Fibroblast of lung (primary cell): ENCODE measurements at regions not wholly inside any gene's neighbourhood (a gene's known extent, or its start where the extent isn't known, plus 50 kb on each side); places are given as distances from the start of the nearest gene placed in this dataset.

ENCODE experiments used
- DNase-seq, 2 donors: peaks; one replicate each; pipeline versions ENCODE4 v3.0.0 to v3.0.0-alpha.2; 2010; ENCODE audit warnings: low read depth in 2 of 2
- H2AFZ ChIP-seq: 2 replicates; pipeline ENCODE4 v1.5.1; 2012; ENCODE audit warnings: low read length, control low read depth, inconsistent platforms
- H3K27ac ChIP-seq: 2 replicates; pipeline ENCODE4 v1.5.1; 2011; ENCODE audit warnings: low read length, control low read depth; ENCODE audit not compliant: insufficient read depth
- H3K27me3 ChIP-seq: 2 replicates; pipeline ENCODE4 v1.5.1; 2011; ENCODE audit warnings: mild to moderate bottlenecking, low read length; ENCODE audit not compliant: control insufficient read depth, insufficient read depth
- H3K36me3 ChIP-seq: 2 replicates; pipeline ENCODE4 v1.5.1; 2011; ENCODE audit warnings: low read length; ENCODE audit not compliant: control insufficient read depth, insufficient read depth
- H3K4me1 ChIP-seq: 2 replicates; pipeline ENCODE4 v1.5.1; 2011; ENCODE audit warnings: low read length; ENCODE audit not compliant: control insufficient read depth, insufficient read depth; ENCODE audit errors: extremely low read depth
- H3K4me2 ChIP-seq: 2 replicates; pipeline ENCODE4 v1.5.1; 2011; ENCODE audit warnings: low read length, control low read depth; ENCODE audit not compliant: insufficient read depth; ENCODE audit errors: extremely low read depth
- H3K4me3 ChIP-seq, 4 experiments: fragments of 200-600 bp in 1 of 4; sonication (generic) in 1 of 4; replicated peaks in 1 of 4; 2 replicates each; pipeline ENCODE4 v1.5.1; 2011 to 2016; ENCODE audit warnings: low read length in 4 of 4, low read depth in 3 of 4, mild to moderate bottlenecking in 3 of 4, control low read depth in 2 of 4, inconsistent platforms in 1 of 4, mixed read lengths in 1 of 4; ENCODE audit not compliant: insufficient read depth in 1 of 4; ENCODE audit errors: control extremely low read depth in 1 of 4
- H3K79me2 ChIP-seq: 2 replicates; pipeline ENCODE4 v1.5.1; 2012; ENCODE audit warnings: mild to moderate bottlenecking, low read length, inconsistent platforms; ENCODE audit not compliant: control insufficient read depth, insufficient read depth
- H3K9ac ChIP-seq: 2 replicates; pipeline ENCODE4 v1.5.1; 2011; ENCODE audit warnings: mild to moderate bottlenecking, low read length, control low read depth; ENCODE audit not compliant: insufficient read depth
- H3K9me3 ChIP-seq: 2 replicates; pipeline ENCODE4 v1.5.1; 2012; ENCODE audit warnings: low read depth, low read length; ENCODE audit not compliant: control insufficient read depth, insufficient read depth
- H4K20me1 ChIP-seq: 2 replicates; pipeline ENCODE4 v1.5.1; 2011; ENCODE audit warnings: low read length; ENCODE audit not compliant: control insufficient read depth, insufficient read depth; ENCODE audit errors: extremely low read depth
- EZH2 ChIP-seq: IDR thresholded peaks from 2 replicates; pipeline ENCODE4 v1.5.1; 2012; ENCODE audit warnings: low read length, control low read depth, mild to moderate bottlenecking; ENCODE audit errors: missing control alignments
- TF ChIP-seq, protein P1 (sequence below), 2 donors: IDR thresholded peaks in 1 of 2; conservative IDR thresholded peaks in 1 of 2; 1 replicate in 1 of 2; 2 replicates in 1 of 2; pipeline ENCODE4 v1.5.1; 2011 to 2012; ENCODE audit warnings: low read length in 2 of 2, control low read depth in 1 of 2, inconsistent platforms in 1 of 2, low read depth in 1 of 2, mild to moderate bottlenecking in 1 of 2

DNA sequence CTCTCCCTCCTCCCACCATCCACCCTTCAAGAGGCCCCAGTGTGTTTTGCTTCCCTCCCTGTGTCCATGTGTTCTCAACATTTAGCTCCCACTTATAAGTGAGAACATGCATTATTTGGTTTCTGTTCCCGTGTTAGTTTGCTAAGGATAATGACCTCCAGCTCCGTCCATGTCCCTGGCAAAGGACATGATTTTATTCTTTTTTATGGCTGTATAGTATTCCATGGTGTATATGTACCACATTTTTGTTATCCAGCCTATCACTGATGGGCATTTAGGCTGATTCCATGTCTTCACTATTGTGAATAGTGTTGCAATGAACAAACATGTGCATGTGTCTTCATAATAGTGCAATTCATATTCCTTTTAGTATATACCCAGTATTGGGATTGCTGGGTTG lies 79.7 kb downstream of the MRPL32 start:
- Histone ChIP-seq H3K4me2 (no peak overlapping the region), H3K4me1 (no peaks in the 10 kb centered on the region), H3K27me3 (peaks cover 3% of the 10 kb centered on the region), H3K9me3 (no peaks in the 10 kb centered on the region), H3K9ac (no peak overlapping the region), H3K27ac (no peak overlapping the region), H4K20me1 (no peaks in the 10 kb centered on the region), H2AFZ (no peak overlapping the region), H3K79me2 (no peaks in the 10 kb centered on the region), H3K36me3 (no peaks in the 10 kb centered on the region), H3K4me3 (no peak overlapping the region)
- TF ChIP-seq, protein P1, sequence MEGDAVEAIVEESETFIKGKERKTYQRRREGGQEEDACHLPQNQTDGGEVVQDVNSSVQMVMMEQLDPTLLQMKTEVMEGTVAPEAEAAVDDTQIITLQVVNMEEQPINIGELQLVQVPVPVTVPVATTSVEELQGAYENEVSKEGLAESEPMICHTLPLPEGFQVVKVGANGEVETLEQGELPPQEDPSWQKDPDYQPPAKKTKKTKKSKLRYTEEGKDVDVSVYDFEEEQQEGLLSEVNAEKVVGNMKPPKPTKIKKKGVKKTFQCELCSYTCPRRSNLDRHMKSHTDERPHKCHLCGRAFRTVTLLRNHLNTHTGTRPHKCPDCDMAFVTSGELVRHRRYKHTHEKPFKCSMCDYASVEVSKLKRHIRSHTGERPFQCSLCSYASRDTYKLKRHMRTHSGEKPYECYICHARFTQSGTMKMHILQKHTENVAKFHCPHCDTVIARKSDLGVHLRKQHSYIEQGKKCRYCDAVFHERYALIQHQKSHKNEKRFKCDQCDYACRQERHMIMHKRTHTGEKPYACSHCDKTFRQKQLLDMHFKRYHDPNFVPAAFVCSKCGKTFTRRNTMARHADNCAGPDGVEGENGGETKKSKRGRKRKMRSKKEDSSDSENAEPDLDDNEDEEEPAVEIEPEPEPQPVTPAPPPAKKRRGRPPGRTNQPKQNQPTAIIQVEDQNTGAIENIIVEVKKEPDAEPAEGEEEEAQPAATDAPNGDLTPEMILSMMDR (conservative IDR thresholded peaks at IDR 0.05 in 1 of 2, IDR thresholded peaks at IDR 0.05 in 1 of 2; ENCODE audit: low read depth in 1 of 2, low read length in 2 of 2) = no peak
- no peak for TF ChIP-seq EZH2
- no peak for DNase-seq

DNA sequence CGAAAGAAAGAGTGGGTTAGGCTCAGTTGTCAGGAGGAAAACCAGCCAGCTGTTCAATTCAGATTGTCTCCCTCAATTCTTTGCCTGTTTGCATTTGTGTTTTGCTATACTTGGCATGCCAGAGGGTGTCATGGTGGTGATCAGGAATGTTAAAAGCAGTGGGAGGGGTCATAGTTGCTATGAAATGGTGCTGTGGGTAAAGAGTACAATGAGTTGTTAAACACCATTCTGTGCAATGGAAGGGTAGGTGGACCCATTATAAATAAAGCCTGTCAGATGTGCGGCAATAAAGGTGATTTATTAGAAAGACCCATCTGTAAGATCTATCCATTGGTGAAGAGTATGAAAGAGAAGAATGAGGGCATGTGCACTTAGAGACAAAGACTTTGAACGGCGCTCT lies 82.2 kb downstream of the MRPL32 start:
- Histone ChIP-seq H3K9me3 (no peaks in the 10 kb centered on the region), H3K4me2 (no peak overlapping the region), H3K4me3 (no peak overlapping the region), H3K4me1 (no peaks in the 10 kb centered on the region), H3K27ac (no peak overlapping the region), H3K36me3 (no peaks in the 10 kb centered on the region), H2AFZ (no peak overlapping the region), H3K9ac (no peak overlapping the region), H3K79me2 (no peaks in the 10 kb centered on the region), H3K27me3 (peaks cover 3% of the 10 kb centered on the region), H4K20me1 (no peaks in the 10 kb centered on the region)
- DNase-seq = no peak
- TF ChIP-seq, protein P1 (conservative IDR thresholded peaks at IDR 0.05 in 1 of 2, IDR thresholded peaks at IDR 0.05 in 1 of 2; ENCODE audit: low read depth in 1 of 2, low read length in 2 of 2) = no peak
- no peak for TF ChIP-seq EZH2

DNA sequence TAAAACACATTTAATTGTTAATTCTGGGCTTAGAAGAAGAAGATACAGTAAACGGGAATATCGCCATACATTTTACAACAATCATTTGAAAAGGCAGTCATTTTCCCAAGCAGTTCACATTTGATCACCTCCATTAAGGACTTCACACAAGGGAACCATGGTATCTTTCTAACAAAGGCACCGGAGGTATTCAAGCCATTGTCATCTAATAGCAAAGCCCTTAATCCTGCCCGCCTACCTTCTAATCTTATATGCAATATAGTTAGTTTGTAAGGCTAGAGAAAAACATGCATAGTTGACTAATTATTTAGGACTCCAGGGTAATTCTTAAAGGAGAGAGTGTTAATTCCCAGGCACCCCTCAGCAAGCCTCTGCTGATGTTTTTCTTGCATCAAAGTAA lies 83.1 kb downstream of the MRPL32 start:
- Histone ChIP-seq H3K27me3 (peaks cover 3% of the 10 kb centered on the region), H3K79me2 (no peaks in the 10 kb centered on the region), H3K4me3 (no peak overlapping the region), H4K20me1 (no peaks in the 10 kb centered on the region), H3K9ac (no peak overlapping the region), H3K27ac (no peak overlapping the region), H3K9me3 (no peaks in the 10 kb centered on the region), H3K4me1 (no peaks in the 10 kb centered on the region), H3K4me2 (no peak overlapping the region), H2AFZ (no peak overlapping the region), H3K36me3 (no peaks in the 10 kb centered on the region)
- TF ChIP-seq, protein P1 (conservative IDR thresholded peaks at IDR 0.05 in 1 of 2, IDR thresholded peaks at IDR 0.05 in 1 of 2; ENCODE audit: low read depth in 1 of 2, low read length in 2 of 2) = no peak
- no peak for TF ChIP-seq EZH2
- no peak for DNase-seq
